ENCODE measurements at regions not wholly inside any gene's neighbourhood (a gene's known extent, or its start where the extent isn't known, plus 50 kb on each side); places are given as distances from the start of the nearest gene placed in this dataset.

DNA sequence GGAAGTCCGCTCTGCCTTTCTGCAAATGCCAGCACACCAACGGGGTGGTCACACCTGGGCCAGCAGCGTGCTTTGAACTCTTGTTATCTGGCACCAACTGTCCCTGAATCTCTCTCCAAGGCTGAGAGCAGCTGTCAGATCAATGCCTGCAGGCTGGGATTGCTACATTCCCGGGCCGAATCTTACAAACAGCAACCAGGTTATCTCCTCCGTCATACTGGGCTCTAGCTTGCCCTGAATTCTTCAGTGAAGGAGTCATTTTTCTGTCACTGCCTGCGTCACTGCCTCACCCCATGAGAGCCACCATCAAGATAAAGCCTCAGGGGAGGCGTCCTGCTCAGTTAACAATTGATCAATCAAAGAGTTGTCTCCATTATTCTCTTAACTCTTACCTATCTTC is 329.4 kb upstream of the PPARGC1A start:
- H3K36me3 Mint-ChIP-seq: peaks cover 2% of the 10 kb centered on the region; the same call in 1 of the 2 replicates
- ChIA-PET CTCF (no interaction called here), POLR2A (no interaction called here)
- H3K9me3 Mint-ChIP-seq: peaks cover 11% of the 10 kb centered on the region
- ATAC-seq: no peak
- H3K4me3 Mint-ChIP-seq: no peak overlapping the region
- TF ChIP-seq MYBL2 (CRISPR knock-in tag; IDR thresholded peaks at IDR 0.05): no peak
- TF ChIP-seq HMGXB4 (CRISPR knock-in tag; IDR thresholded peaks at IDR 0.05): no peak
- no peak for TF ChIP-seq ZSCAN18 (CRISPR knock-in tag; IDR thresholded peaks at IDR 0.05)
- TF ChIP-seq HMGA2 (CRISPR knock-in tag; IDR thresholded peaks at IDR 0.05): no peak
- no peak for DNase-seq (ENCODE audit: low spot score)
- no peaks in the 10 kb centered on the region for H3K4me1 Mint-ChIP-seq
- no peak overlapping the region for H3K27ac Mint-ChIP-seq
- peaks cover 3% of the 10 kb centered on the region for H3K27me3 Mint-ChIP-seq (ENCODE audit: low read depth)

GRCh38 chr4:24218566-24218965 is 328.7 kb upstream of the PPARGC1A start:
- POLR2A ChIA-PET: no interaction called here
- Mint-ChIP-seq H3K36me3 (peaks cover 2% of the 10 kb centered on the region; the same call in 1 of the 2 replicates), H3K4me3 (no peak overlapping the region), H3K27me3 (ENCODE audit: low read depth) (peaks cover 3% of the 10 kb centered on the region), H3K27ac (no peak overlapping the region), H3K4me1 (no peaks in the 10 kb centered on the region), H3K9me3 (peaks cover 11% of the 10 kb centered on the region)
- DNase-seq (ENCODE audit: low spot score) (no peak), ATAC-seq (no peak)
- CTCF ChIA-PET: interaction anchor here (1.1 kb wide), 1 partner anchor 131 kb away, joined by 3 read pairs; no protein-coding TSS in a partner anchor
- TF ChIP-seq GRHL2 (CRISPR knock-in tag; IDR thresholded peaks at IDR 0.05; ENCODE audit: insufficient replicate concordance, severe bottlenecking) (no peak), FOXJ3 (CRISPR knock-in tag; IDR thresholded peaks at IDR 0.05; ENCODE audit: borderline replicate concordance) (no peak), ELF4 (CRISPR knock-in tag; IDR thresholded peaks at IDR 0.05; ENCODE audit: low read depth) (no peak), SMAD4 (CRISPR knock-in tag; IDR thresholded peaks at IDR 0.05) (no peak), KAT7 (CRISPR knock-in tag; IDR thresholded peaks at IDR 0.05; ENCODE audit: borderline replicate concordance) (no peak), NR2C2 (CRISPR knock-in tag; IDR thresholded peaks at IDR 0.05) (no peak), AR (CRISPR knock-in tag; IDR thresholded peaks at IDR 0.05) (no peak), TP53 (CRISPR knock-in tag; IDR thresholded peaks at IDR 0.05) (no peak), ZNF317 (CRISPR knock-in tag; IDR thresholded peaks at IDR 0.05; ENCODE audit: borderline replicate concordance, low read depth) (no peak), FOXK1 (CRISPR knock-in tag; IDR thresholded peaks at IDR 0.05) (no peak)
- TF ChIP-seq, protein P1, sequence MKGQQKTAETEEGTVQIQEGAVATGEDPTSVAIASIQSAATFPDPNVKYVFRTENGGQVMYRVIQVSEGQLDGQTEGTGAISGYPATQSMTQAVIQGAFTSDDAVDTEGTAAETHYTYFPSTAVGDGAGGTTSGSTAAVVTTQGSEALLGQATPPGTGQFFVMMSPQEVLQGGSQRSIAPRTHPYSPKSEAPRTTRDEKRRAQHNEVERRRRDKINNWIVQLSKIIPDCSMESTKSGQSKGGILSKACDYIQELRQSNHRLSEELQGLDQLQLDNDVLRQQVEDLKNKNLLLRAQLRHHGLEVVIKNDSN (CRISPR knock-in tag; IDR thresholded peaks at IDR 0.05): no peak
- TF ChIP-seq, protein P2, sequence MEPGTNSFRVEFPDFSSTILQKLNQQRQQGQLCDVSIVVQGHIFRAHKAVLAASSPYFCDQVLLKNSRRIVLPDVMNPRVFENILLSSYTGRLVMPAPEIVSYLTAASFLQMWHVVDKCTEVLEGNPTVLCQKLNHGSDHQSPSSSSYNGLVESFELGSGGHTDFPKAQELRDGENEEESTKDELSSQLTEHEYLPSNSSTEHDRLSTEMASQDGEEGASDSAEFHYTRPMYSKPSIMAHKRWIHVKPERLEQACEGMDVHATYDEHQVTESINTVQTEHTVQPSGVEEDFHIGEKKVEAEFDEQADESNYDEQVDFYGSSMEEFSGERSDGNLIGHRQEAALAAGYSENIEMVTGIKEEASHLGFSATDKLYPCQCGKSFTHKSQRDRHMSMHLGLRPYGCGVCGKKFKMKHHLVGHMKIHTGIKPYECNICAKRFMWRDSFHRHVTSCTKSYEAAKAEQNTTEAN (CRISPR knock-in tag; IDR thresholded peaks at IDR 0.05): no peak
- TF ChIP-seq, protein P3, sequence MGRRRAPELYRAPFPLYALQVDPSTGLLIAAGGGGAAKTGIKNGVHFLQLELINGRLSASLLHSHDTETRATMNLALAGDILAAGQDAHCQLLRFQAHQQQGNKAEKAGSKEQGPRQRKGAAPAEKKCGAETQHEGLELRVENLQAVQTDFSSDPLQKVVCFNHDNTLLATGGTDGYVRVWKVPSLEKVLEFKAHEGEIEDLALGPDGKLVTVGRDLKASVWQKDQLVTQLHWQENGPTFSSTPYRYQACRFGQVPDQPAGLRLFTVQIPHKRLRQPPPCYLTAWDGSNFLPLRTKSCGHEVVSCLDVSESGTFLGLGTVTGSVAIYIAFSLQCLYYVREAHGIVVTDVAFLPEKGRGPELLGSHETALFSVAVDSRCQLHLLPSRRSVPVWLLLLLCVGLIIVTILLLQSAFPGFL (CRISPR knock-in tag; IDR thresholded peaks at IDR 0.05; ENCODE audit: borderline replicate concordance): no peak
- TF ChIP-seq, protein P4, sequence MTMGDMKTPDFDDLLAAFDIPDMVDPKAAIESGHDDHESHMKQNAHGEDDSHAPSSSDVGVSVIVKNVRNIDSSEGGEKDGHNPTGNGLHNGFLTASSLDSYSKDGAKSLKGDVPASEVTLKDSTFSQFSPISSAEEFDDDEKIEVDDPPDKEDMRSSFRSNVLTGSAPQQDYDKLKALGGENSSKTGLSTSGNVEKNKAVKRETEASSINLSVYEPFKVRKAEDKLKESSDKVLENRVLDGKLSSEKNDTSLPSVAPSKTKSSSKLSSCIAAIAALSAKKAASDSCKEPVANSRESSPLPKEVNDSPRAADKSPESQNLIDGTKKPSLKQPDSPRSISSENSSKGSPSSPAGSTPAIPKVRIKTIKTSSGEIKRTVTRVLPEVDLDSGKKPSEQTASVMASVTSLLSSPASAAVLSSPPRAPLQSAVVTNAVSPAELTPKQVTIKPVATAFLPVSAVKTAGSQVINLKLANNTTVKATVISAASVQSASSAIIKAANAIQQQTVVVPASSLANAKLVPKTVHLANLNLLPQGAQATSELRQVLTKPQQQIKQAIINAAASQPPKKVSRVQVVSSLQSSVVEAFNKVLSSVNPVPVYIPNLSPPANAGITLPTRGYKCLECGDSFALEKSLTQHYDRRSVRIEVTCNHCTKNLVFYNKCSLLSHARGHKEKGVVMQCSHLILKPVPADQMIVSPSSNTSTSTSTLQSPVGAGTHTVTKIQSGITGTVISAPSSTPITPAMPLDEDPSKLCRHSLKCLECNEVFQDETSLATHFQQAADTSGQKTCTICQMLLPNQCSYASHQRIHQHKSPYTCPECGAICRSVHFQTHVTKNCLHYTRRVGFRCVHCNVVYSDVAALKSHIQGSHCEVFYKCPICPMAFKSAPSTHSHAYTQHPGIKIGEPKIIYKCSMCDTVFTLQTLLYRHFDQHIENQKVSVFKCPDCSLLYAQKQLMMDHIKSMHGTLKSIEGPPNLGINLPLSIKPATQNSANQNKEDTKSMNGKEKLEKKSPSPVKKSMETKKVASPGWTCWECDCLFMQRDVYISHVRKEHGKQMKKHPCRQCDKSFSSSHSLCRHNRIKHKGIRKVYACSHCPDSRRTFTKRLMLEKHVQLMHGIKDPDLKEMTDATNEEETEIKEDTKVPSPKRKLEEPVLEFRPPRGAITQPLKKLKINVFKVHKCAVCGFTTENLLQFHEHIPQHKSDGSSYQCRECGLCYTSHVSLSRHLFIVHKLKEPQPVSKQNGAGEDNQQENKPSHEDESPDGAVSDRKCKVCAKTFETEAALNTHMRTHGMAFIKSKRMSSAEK (CRISPR knock-in tag; IDR thresholded peaks at IDR 0.05; ENCODE audit: borderline replicate concordance): no peak
